GM18508 (cell line): ENCODE measurements at regions not wholly inside any gene's neighbourhood (a gene's known extent, or its start where the extent isn't known, plus 50 kb on each side); places are given as distances from the start of the nearest gene placed in this dataset.
"Not testable (repeated sequence)": the region's sequence is repeated elsewhere in the genome, so short reads cannot be mapped to it uniquely, and the experiment has no call there.

Source experiments
- ATAC-seq: cut with Tn5 transposase; IDR thresholded peaks from one replicate; pipeline ENCODE4 v1.9.1; 2021; ENCODE audit warnings: moderate number of reproducible peaks; ENCODE audit not compliant: insufficient read depth, unreplicated experiment

DNA sequence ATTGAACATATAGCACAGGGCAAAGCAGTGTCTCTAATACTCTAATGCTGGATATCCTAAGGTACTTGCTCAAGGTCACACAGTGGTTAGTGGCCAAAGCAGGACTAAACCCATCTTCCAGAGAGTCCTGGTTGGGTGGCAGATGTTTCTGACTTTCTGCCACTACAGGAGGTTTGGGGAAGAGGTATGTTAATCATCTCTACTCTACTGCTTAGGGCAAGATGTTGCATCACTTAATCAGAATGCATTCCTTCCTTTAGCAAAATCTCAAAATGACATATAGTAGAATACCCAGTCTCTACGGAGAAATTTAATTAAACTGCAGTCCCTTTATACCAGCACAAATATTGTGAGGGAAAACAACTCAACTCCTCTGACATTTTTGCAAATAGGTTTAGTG lies 190.7 kb upstream of the FAM241A start:
- no peak for ATAC-seq

DNA sequence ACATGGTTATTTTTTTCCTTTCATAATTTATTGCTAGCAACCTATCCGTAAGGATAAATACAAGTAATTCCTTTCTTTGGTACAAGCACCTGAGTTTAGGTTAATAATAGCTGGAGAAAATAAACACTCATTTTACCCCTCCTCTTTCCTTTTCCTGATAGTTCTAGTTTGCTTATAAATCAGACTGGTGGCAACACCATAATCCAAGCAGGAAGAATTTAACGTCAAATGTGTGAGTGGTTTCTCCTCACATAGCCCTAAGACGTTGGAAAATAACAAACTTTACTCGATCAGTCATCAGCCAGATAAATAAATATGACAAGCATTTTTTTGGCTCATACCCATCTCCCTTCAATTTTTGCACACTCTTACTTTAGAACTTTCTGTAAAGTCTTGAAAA lies 190.3 kb upstream of the FAM241A start:
- ATAC-seq: no peak

DNA sequence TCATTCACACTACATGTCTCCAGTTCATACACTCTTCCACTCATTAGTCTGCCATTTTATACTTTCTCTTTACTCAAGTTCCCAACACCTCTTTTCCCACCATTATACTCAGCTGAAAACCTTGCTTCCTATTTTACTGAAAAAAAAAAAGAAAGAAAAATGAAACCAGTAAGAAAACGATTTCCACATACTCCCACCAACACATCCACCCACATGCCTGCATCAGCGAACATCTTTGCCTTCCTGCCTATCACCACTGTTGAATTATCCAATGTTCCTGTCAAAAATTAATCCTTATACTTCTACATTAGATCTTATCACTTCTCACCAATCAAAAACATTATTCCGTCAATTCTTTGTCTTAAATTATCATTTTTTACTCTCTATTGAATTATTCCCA lies 188.1 kb upstream of the FAM241A start:
- no peak for ATAC-seq

DNA sequence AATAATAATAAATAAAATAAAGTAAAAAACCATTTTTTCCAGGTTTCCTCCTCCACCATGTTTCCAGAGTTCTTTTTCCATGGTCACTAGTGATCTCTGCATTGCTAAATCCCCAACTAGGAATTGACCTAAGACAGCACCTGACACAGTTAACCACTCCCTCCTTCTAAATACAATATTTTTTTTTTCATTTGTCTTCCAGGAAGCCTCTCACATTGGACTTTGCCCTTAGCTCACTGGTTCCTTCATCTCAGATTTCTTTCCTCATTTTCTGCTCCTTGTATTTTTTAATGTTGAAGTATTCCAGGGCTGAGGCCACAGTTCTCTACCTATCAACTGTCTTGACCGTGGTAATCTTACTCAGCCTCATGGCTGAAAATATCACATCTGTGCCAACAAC lies 187.3 kb upstream of the FAM241A start:
- no peak for ATAC-seq

DNA sequence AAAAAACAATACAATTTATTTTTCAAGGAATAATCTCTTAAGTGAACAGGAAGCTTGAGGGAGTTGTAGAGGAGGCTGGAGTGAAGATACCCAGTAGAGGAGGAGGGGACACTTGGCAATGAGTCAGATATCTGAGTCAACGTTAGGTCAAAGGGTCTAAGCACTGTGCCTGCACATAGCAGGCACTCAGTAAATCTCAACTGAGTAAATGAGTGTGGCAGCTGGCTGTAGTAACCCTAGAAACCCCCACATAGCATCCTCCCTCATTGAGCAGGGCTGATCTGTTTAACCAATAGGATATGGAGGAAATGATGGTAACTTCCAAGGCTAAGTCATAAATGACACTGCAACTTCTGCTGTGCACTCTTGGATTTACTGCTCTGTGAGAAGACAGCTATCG lies 186.0 kb upstream of the FAM241A start:
- peak; percentile 32 for ATAC-seq

DNA sequence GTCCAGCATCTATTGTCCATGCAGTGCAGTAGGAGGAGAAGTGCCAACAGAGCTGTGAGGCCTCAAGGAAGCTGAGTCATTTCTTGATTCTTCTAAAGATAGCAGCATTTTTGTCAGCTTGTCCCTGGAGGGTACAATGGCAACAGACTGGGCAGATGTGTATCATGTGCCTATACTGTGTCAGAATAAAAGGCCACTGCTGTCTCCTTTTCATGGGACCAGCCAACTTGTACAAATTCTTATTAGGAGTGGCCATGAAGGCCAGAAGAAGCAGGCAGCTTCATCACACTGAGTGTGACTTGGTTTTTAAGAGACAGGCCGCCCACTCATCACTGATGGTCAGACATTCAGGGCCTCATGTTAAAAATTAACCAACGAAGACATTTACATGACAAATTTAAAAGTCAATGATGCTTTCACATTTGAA lies 185.0 kb upstream of the FAM241A start:
- peak; percentile 90 for ATAC-seq

DNA sequence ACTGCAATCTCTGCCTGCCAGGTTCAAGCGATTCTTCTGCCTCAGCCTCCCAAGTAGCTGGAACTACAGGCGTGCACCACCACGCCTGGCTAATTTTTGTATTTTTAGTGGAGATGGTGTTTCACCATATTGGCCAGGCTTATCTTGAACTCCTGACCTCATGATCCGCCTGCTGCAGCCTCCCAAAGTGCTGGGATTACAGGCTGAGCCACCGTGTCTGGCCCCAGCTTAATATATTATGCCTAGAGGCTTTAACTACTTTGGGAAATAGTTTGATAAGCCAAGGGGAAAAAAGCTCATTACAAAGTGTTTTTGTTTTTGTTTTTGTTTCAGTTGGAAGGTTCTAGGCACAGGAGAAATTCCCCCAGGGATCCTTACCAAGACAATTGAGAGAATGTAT lies 184.2 kb upstream of the FAM241A start:
- ATAC-seq: not testable (repeated sequence)

DNA sequence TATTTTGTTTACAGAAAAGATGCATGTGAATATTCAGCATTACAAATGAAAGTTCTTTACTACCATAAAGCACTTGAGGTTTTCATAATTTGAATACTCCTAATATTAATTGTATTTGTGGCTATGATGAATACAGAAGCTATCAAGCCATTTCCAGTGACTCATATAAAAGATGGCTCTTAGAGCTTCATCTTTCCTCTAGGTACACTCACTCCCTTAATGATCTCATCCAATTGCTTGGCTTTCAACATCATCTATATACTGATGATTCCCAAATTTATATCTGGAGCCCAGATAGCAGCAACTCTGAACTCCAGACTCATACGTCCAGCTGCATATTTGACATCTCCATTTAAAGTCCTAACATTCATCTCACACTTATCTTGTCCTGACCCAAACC lies 183.4 kb upstream of the FAM241A start:
- ATAC-seq: no peak

DNA sequence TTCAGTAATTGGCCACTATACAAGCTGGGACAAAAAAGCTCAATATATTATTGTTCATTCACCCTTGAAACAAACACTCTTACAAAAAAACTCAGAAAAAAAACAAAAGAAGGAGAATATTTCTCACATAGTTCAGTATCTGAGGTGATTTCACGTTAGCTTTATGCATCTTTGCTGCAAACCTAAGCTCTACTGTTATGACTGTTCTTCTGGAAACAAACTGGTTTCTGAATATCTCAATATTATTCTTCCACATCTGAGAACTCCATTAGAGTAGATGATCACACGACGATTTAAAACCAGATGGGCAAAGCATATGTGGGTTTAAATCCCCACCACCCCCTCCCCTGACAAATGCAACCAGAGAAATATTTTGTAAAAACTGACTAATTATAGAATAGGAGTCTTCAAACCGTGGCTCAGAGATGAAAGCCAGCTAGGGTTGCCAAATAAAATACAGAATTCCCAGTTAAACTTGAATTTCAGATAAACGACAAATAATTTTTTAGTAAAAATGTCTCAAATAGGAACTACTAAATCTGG lies 182.0 kb upstream of the FAM241A start:
- no peak for ATAC-seq

DNA sequence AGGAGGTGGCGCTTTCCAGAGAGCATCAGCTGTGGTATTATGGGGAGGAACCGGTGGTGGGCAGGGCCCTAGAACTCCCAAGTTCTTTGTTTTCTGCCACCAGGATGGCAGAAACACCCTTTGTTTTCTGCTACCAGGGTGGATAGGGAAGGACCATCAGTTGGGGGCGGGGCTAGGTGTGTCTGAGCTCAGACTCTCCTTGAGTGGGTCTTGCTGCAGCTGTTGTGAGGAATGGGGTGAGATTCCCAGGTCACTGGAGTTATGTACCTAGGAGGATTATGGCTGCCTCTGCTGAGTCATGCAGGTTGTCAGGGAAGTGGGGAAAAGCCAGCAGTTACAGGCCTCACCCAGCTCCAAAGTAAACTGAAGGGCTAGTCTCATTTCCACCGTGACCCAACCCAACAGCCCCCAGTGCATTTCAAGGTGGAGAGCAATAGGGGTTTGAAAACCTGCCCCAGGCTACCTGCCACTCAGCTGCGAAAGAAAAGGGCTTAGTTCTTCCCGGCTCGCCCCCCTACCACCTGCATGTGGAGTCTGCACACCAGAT lies 167.8 kb upstream of the FAM241A start:
- no peak for ATAC-seq

DNA sequence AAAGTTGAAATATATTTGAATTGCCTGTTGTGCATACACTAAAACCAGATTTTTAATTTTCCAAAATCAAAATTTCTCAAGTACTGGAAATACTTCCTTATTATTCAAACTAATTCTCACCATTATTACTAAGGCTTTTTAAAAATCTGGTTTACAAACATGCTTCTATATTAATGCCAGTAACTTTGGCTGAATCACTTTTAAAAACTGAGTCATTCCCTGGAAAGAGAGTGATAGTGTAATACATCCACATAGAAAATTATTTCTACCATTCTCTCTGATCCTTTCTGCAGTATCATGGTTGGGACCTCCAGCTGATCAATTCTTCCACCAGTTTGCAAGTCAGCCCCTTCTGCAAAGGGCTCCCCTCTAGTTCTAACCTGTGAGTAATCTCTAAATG lies 165.3 kb upstream of the FAM241A start:
- ATAC-seq: no peak

DNA sequence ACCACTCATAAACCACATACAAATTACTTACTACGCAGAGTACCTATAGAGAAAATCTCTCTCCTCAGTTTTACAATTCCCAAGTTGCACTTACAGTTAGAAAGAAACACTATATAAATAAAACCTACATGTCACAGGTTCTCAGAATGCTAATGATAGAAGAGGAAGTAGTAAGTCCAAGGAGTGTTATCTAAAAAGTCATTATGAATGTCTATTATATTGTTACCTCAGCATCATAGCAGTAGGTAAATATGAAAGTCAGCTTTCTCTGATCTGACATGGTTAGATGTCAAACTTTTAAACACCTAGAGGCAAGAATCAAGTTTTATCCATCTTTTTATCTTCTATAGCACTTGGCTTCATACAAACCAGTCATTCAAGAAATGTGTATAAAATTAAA lies 163.2 kb upstream of the FAM241A start:
- ATAC-seq: no peak

DNA sequence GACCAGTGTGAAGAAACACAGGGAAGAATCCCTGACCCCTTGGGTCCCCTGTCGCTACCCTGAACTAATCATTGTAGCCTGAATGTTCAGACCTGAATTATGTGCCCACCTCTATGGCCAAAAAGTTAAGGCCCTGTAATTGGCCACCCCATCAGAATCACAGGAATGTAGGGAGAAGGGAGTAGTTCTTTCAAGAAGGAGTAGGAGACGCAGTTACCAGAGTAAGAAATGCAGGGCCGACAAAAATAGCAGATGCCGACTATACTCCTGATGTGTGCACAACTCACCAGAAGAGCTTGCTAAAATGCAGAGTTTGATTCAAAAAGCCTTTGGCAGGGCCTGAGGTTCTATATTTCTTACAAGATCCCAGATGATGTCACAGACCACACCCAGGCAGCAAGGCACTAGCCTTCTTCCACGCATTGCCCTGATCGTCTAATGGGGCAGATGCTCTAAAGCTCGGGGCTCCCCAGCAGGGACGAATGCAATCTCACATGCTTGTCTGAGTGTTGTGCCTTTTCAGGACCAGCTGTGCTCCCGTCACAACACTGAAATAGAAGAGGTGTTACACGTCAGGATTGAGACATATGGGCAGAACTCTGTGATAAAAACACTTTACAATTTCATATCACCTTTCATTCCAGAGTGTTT lies 161.0 kb upstream of the FAM241A start:
- ATAC-seq: no peak

DNA sequence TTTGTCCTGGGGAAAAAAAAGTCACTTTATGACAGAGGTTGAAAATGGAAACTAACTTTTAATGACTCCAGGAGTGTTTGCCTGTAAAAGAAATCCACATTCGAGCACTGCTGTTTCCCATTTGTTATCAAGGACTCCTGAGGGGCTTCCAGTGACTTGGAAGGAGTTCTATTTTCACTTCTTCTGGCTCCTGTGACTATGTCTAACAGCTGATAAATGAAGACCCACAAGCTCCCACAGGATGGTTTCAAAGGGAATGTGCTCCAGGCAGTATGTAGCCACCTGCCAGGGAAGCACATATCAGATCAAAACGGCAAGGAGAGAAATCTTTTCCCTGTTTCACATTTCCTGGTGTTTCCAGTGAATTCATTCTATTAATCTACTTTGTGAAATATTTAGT lies 159.8 kb upstream of the FAM241A start:
- ATAC-seq: no peak

DNA sequence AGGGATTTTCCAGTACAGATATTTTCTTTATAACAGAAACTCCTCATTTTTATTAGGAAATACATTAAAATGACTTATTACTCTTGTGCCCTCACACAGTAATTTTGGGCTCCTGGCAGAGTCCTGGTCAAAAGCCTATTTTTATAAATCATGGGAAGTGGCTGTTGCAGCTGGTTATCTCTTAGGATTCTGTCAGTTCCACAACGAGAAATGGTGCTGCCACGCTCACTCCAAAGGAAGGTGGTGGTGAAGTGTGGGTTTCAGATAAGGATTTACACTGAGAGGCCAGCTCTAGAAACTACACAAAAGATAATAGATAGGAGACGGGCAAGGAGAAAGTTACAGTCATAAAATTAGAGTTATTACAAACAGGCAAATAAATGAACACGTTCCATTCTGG lies 159.2 kb upstream of the FAM241A start:
- no peak for ATAC-seq

DNA sequence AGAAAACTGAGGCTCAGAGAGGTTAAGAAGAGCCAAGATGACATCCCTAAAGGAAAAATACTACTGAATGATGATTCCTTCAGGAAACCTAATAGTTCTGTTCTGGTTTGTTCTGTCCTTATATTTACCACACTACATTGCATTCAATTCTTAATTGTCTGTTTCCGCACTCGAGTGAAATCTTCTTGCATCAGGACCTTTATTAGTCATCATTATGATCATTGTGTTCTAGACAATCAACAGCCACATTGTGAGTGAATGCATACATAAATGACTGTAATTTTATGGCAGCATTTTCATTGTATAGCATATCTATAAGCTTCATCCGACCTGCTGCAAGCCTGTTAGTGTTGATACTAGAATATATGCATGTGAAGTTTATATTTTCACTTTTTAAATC lies 156.7 kb upstream of the FAM241A start:
- ATAC-seq: no peak

DNA sequence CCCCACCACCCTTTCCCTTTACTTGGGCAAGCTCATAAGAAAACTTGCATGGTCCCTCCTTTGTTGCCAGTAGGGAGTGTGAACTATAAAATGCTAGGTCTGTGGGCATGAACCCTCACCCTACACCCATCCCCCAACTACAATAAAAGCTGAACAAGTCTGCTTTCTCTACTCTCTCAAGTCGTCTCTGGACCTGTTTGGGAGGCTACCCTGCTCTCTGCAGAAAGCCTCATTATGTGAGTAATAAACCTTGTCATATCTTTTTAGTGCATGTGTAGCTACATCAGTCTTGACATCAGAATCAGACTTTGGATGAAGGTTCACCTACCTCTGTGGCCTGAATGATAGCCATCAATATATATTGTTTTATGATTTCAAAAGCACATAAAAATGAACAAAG lies 155.4 kb upstream of the FAM241A start:
- no peak for ATAC-seq

DNA sequence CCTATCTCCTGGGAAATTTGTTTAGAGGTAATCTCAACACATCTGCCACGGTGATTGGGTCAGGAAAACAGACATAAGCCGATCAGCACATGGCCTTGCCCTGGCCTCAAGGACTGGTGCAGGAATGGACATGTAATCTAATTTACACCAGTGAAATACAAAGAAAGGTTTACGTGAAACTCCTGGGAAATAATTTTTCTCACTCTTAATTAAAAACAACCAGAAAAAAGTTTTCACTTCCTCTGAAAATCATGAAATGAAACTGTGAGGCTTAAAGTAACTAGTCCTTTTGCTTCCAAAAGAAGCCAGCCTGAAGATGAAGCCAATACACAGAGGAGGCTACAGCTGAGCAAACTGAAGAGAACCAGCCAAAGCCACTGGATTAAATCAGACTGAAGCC lies 154.1 kb upstream of the FAM241A start:
- ATAC-seq: peak; percentile 89

DNA sequence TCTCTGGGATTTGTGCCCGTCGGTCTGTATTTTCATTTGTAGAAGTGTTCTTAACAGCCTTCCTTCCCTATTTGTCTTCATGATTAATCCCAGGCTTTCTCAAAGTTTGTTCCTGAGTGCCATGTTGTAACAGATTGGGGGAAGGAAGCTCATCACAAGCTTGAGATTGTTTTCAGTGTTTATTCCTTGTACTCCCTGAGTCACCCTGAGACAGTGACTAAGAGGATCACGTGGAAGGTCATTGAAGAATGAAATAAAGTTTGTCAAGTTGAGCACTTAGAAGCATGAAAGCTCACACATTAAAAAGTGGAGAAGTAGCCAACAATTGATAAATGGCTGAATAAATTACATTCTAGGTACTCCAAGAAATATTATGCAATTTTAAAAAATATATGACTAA lies 153.5 kb upstream of the FAM241A start:
- no peak for ATAC-seq

DNA sequence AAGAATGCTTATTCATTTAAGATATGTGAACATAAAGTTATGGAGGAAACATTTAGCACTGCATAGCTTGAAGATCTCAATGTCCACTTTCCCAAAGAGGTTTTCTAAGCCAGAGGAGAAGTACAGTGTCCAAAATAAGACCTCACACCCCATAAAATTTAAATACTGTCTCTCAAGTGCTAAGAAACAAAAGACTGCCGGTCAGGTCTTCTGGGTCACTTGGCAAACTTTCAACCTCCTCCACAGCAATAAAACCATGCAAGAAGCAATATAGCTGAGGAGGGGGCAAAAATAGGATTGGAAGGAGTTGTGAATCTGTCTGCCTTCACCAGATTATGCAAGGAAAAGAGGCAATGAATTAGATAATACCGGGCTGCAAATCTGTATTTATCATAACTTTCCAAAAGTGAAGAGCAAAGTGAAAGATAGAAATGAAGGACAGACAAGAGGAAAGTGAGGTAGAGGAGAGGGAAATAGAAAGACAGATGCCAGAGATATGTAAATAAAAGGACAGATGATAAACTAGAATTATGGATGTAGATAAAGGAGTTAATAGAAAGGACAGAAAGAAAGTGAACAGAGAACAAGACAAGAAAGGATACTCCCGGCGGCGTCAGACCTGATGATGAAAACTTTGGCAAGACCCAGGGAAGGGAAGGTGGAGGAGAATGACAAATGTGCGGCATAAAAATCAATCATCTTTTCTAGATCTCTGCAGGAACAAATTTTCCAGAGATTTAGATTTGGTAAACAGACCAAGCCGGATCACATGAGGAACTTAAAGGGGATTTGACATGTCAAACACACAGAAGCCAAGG lies 152.7 kb upstream of the FAM241A start:
- ATAC-seq: no peak

DNA sequence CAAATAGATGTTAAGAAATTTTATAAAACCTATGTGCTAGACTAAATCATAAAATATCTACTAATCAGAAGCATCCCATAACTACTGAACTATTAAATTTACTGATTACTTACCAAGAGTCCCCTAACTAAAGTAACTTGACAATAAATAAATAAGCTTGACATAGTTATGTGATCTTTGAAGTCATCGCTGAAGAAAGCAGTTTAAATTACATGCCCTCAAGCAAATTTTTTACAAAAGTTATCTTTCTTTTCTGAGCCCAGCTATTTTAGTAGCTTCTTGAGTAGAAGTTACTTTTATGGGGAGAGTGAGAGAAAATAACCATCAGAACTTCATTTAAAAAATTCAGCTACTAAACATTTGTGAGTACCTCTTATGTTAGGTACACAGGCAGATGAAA lies 150.9 kb upstream of the FAM241A start:
- no peak for ATAC-seq
